HCT116 (cell line): ENCODE measurements at regions not wholly inside any gene's neighbourhood (a gene's known extent, or its start where the extent isn't known, plus 50 kb on each side); places are given as distances from the start of the nearest gene placed in this dataset.

ENCODE experiments used
- ATAC-seq: fragments of 200-7000 bp; cut with Tn5 transposase; 2 replicates; pipeline ENCODE4 v1.9.1; 2020; ENCODE audit warnings: mild to moderate bottlenecking, moderate library complexity
- BruUV-seq: library from RNA; stranded (reverse); fragments of 400-500 nt; replicated peaks from 2 replicates; lab custom pipeline; 2021; lab: Mats Ljungman, UMichigan
- CTCF ChIA-PET: fragments of 300-600 bp; sonication (Branson Sonifier 250); formaldehyde crosslinking; loops from one replicate; lab custom pipeline; 2021; ENCODE audit warnings: antibody characterized with exemption; lab: Charles Lee
- POLR2A ChIA-PET: fragments of 300-600, 350-600 bp; sonication (Branson Sonifier 250); formaldehyde crosslinking; loops from one replicate; lab custom pipeline; 2021; ENCODE audit warnings: antibody characterized with exemption; lab: Charles Lee
- RAD21 ChIA-PET, 2 experiments: fragments of 300-600 bp; sonication (Branson Sonifier 250); formaldehyde crosslinking; loops; one replicate each; lab custom pipeline; 2023; ENCODE audit warnings: low total read pairs in 2 of 2; ENCODE audit not compliant: uncharacterized antibody in 2 of 2, unreplicated experiment in 2 of 2, low non-redundant PET in 1 of 2; lab: Charles Lee
- DNase-seq: peaks from one replicate; pipeline ENCODE4 v3.0.0-alpha.2; 2010; ENCODE audit warnings: low read depth, low spot score
- H2AFZ ChIP-seq: fragments of 200-600 bp; shearing (Covaris generic), sonication (generic); 2 replicates; pipeline ENCODE4 v1.6.1; 2017; ENCODE audit warnings: low read depth, mixed run types, mixed read lengths, antibody characterized with exemption, low read length; ENCODE audit not compliant: poor library complexity, severe bottlenecking
- H3K27ac ChIP-seq: 2 replicates; pipeline ENCODE4 v1.5.1; 2012; ENCODE audit warnings: low read depth, low read length
- H3K27me3 ChIP-seq: fragments of 200-600 bp; sonication (generic); 2 replicates; pipeline ENCODE4 v1.6.1; 2016; ENCODE audit warnings: mixed run types, low read length, mixed read lengths; ENCODE audit not compliant: insufficient read depth
- H3K36me3 ChIP-seq, 2 experiments: fragments of 200-500 bp in 1 of 2; fragments of 200-600 bp in 1 of 2; sonication (Bioruptor generic) in 1 of 2; sonication (generic) in 1 of 2; 2 replicates each; pipeline versions ENCODE4 v1.5.1 to v1.6.1; 2014 to 2016; ENCODE audit warnings: low read length in 2 of 2, inconsistent platforms in 1 of 2, mixed read lengths in 1 of 2, mixed run types in 1 of 2; ENCODE audit not compliant: insufficient read depth in 2 of 2, control insufficient read depth in 1 of 2
- H3K4me1 ChIP-seq, 2 experiments: fragments of 200-600 bp in 1 of 2; sonication (generic) in 1 of 2; 2 replicates each; pipeline versions ENCODE4 v1.5.1 to v1.6.1; 2012 to 2017; ENCODE audit warnings: low read length in 2 of 2, inconsistent platforms in 1 of 2, mild to moderate bottlenecking in 1 of 2, mixed read lengths in 1 of 2, mixed run types in 1 of 2, moderate library complexity in 1 of 2; ENCODE audit not compliant: insufficient read depth in 2 of 2, control insufficient read depth in 1 of 2
- H3K4me2 ChIP-seq: fragments of 200-600 bp; sonication (generic); 2 replicates; pipeline ENCODE4 v1.6.1; 2017; ENCODE audit warnings: mixed run types, low read length, mixed read lengths
- H3K4me3 ChIP-seq, 2 experiments: fragments of 200-600 bp in 1 of 2; sonication (generic) in 1 of 2; replicated peaks in 1 of 2; 2 replicates each; pipeline ENCODE4 v1.5.1; 2011 to 2016; ENCODE audit warnings: low read length in 2 of 2, control low read depth in 1 of 2, low read depth in 1 of 2, mild to moderate bottlenecking in 1 of 2, mixed read lengths in 1 of 2, mixed run types in 1 of 2
- H3K79me2 ChIP-seq: fragments of 200-600 bp; sonication (generic); 2 replicates; pipeline ENCODE4 v1.6.1; 2017; ENCODE audit warnings: mild to moderate bottlenecking, mixed run types, low read length, moderate library complexity, mixed read lengths; ENCODE audit not compliant: insufficient read depth
- H3K9ac ChIP-seq: fragments of 200-600 bp; sonication (generic); 2 replicates; pipeline ENCODE4 v1.6.1; 2016; ENCODE audit warnings: low read length, mixed read lengths
- H3K9me2 ChIP-seq: fragments of 200-600 bp; sonication (generic), shearing (Covaris generic); 2 replicates; pipeline ENCODE4 v1.6.1; 2017; ENCODE audit warnings: mixed run types, mild to moderate bottlenecking, moderate library complexity; ENCODE audit not compliant: insufficient read depth
- H3K9me3 ChIP-seq, 2 experiments: fragments of 200-500 bp in 1 of 2; fragments of 200-600 bp in 1 of 2; sonication (Bioruptor generic) in 1 of 2; sonication (generic) in 1 of 2; 2 replicates each; pipeline ENCODE4 v1.6.1; 2014 to 2017; ENCODE audit warnings: low read length in 2 of 2, mixed read lengths in 2 of 2, inconsistent platforms in 1 of 2, low read depth in 1 of 2, mild to moderate bottlenecking in 1 of 2, mixed run types in 1 of 2, moderate library complexity in 1 of 2; ENCODE audit not compliant: control insufficient read depth in 1 of 2, insufficient read depth in 1 of 2
- H4K20me1 ChIP-seq: fragments of 200-600 bp; sonication (generic), shearing (Covaris generic); 2 replicates; pipeline ENCODE4 v1.6.1; 2017; ENCODE audit warnings: mixed run types, mild to moderate bottlenecking, moderate library complexity; ENCODE audit not compliant: insufficient read depth
- EGR1 ChIP-seq: IDR thresholded peaks from 2 replicates; pipeline ENCODE4 v1.6.1; 2012; ENCODE audit warnings: low read depth
- EZH2phosphoT487 ChIP-seq: fragments of 200-600 bp; IDR thresholded peaks from 2 replicates; pipeline ENCODE4 v1.6.1; 2018; ENCODE audit warnings: antibody characterized with exemption, borderline replicate concordance
- FOSL1 ChIP-seq: IDR thresholded peaks from 2 replicates; pipeline ENCODE4 v1.6.1; 2012; ENCODE audit warnings: low read depth
- JUND ChIP-seq: IDR thresholded peaks from 2 replicates; pipeline ENCODE4 v1.6.1; 2012
- SP1 ChIP-seq: IDR thresholded peaks from 2 replicates; pipeline ENCODE4 v1.6.1; 2012; ENCODE audit warnings: low read depth
- intact Hi-C: fragments of 100-400 bp; cut with micrococcal nuclease; formaldehyde crosslinking; loops from 2 replicates; pipeline ENCODE4 v1.10.0; 2022
- TF ChIP-seq, protein P1 (sequence below), 3 experiments: fragments of 200-600 bp in 1 of 3; sonication (generic) in 1 of 3; IDR thresholded peaks in 2 of 3; conservative IDR thresholded peaks in 1 of 3; 2 replicates each; pipeline ENCODE4 v1.5.1; 2012 to 2017; ENCODE audit warnings: low read depth in 2 of 3, low read length in 2 of 3, antibody characterized with exemption in 1 of 3, borderline replicate concordance in 1 of 3, control low read depth in 1 of 3, mild to moderate bottlenecking in 1 of 3, mixed read lengths in 1 of 3, mixed run types in 1 of 3, moderate library complexity in 1 of 3; ENCODE audit not compliant: insufficient read depth in 1 of 3

DNA sequence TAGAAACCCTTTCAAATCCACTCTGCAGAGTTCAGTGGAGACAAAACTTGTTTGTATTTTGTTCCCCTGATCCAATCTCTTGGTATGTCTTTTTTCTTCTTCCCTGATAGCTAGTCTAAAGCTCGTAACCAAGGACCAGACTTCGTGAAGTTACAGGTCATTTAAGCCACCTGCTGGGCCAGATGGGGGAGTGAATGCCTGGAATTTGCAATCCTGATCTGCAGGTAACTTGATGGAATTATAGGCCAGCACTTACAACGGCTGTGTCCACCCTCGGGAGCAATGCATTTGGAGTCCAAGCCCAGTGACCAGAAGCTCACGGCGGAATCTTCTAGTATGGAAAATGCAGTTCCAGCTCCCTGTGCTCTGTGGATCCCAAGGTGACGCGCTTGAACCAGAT, 566.9 kb downstream of the TCERG1L start:
- Histone ChIP-seq H3K4me3 (no peak overlapping the region), H3K27ac (no peak overlapping the region)
- TF ChIP-seq EZH2phosphoT487 (no peak), FOSL1 (no peak), SP1 (no peak), EGR1 (no peak)
- TF ChIP-seq, protein P1, sequence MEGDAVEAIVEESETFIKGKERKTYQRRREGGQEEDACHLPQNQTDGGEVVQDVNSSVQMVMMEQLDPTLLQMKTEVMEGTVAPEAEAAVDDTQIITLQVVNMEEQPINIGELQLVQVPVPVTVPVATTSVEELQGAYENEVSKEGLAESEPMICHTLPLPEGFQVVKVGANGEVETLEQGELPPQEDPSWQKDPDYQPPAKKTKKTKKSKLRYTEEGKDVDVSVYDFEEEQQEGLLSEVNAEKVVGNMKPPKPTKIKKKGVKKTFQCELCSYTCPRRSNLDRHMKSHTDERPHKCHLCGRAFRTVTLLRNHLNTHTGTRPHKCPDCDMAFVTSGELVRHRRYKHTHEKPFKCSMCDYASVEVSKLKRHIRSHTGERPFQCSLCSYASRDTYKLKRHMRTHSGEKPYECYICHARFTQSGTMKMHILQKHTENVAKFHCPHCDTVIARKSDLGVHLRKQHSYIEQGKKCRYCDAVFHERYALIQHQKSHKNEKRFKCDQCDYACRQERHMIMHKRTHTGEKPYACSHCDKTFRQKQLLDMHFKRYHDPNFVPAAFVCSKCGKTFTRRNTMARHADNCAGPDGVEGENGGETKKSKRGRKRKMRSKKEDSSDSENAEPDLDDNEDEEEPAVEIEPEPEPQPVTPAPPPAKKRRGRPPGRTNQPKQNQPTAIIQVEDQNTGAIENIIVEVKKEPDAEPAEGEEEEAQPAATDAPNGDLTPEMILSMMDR (IDR thresholded peaks at IDR 0.05 in 2 of 3, conservative IDR thresholded peaks at IDR 0.05 in 1 of 3; ENCODE audit: borderline replicate concordance in 1 of 3, insufficient read depth in 1 of 3, low read depth in 2 of 3, low read length in 2 of 3) = no peak
- TF ChIP-seq, all 23 proteins: peak for 0
- ChIA-PET POLR2A (no interaction called here), RAD21 (no interaction called here), CTCF (no interaction called here)
- Histone ChIP-seq H3K9me3 (no peaks in the 10 kb centered on the region), H3K4me2 (no peak overlapping the region), H3K79me2 (no peaks in the 10 kb centered on the region), H3K36me3 (no peaks in the 10 kb centered on the region), H4K20me1 (no peaks in the 10 kb centered on the region), H3K4me1 (no peaks in the 10 kb centered on the region), H3K27me3 (no peaks in the 10 kb centered on the region), H3K9me2 (no peaks in the 10 kb centered on the region), H3K9ac (no peak overlapping the region), H2AFZ (no peak overlapping the region)
- BruUV-seq = no TSS peak
- intact Hi-C loops = no loop called here
- DNase-seq (no peak), ATAC-seq (no peak)

DNA sequence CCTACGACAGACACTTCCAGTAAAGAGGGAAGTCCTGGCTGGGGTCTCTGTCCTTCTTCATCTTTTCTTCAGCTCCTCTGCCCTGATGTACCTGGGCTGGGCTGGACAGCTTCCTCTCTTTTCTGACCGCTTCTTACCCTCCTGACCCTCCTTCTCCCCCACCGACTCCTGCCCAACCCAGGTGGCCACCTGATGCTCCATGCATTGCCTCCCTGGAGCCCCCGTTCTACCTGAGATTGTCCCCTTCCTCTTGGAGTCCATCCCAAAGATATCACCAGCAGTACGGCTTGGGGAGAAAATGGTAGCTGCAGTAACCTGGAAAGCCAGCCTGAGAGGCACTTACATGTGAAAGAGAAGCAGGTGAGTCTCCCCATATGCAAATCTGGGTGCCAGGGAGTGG, 566.3 kb downstream of the TCERG1L start:
- intact Hi-C loops = no loop called here
- Histone ChIP-seq H3K9ac (no peak overlapping the region), H4K20me1 (no peaks in the 10 kb centered on the region), H3K4me2 (no peak overlapping the region), H3K9me2 (no peaks in the 10 kb centered on the region), H3K36me3 (no peaks in the 10 kb centered on the region), H3K4me3 (no peak overlapping the region), H3K4me1 (no peaks in the 10 kb centered on the region), H2AFZ (no peak overlapping the region), H3K27me3 (no peaks in the 10 kb centered on the region), H3K27ac (no peak overlapping the region), H3K79me2 (no peaks in the 10 kb centered on the region), H3K9me3 (no peaks in the 10 kb centered on the region)
- CTCF ChIA-PET = no interaction called here
- BruUV-seq = no TSS peak
- ATAC-seq = no peak
- RAD21 ChIA-PET = no interaction called here
- TF ChIP-seq JUND (no peak), EGR1 (no peak)
- POLR2A ChIA-PET = no interaction called here
- no peak for DNase-seq
